Sigmoid colon (tissue), 4 donors: ENCODE measurements at regions not wholly inside any gene's neighbourhood (a gene's known extent, or its start where the extent isn't known, plus 50 kb on each side); places are given as distances from the start of the nearest gene placed in this dataset.

Experiments used
- CTCF ChIP-seq, 4 experiments: fragments of 450-650 bp in 3 of 4; fragments of 200-600 bp in 1 of 4; IDR thresholded peaks; one replicate each; pipeline ENCODE4 v1.5.1; 2016 to 2019; ENCODE audit warnings: antibody characterized with exemption in 4 of 4, mild to moderate bottlenecking in 3 of 4, moderate library complexity in 2 of 4
- POLR2A ChIP-seq, 2 donors: fragments of 450-650 bp; IDR thresholded peaks; one replicate each; pipeline ENCODE4 v1.6.1; 2016; ENCODE audit warnings: antibody characterized with exemption in 2 of 2, mild to moderate bottlenecking in 2 of 2, moderate library complexity in 2 of 2
- POLR2AphosphoS5 ChIP-seq, 4 donors: sonication (generic); formaldehyde crosslinking; IDR thresholded peaks; one replicate each; pipeline ENCODE4 v1.6.1; 2017; ENCODE audit warnings: antibody characterized with exemption in 4 of 4

GRCh38 chr3:118267588-118267987 lies 767.1 kb downstream of the IGSF11 start:
- TF ChIP-seq POLR2AphosphoS5 (IDR thresholded peaks at IDR 0.05) (no peak), CTCF (IDR thresholded peaks at IDR 0.05) (no peak), POLR2A (IDR thresholded peaks at IDR 0.05) (no peak)
